GM21619 (cell line): ENCODE measurements at regions not wholly inside any gene's neighbourhood (a gene's known extent, or its start where the extent isn't known, plus 50 kb on each side); places are given as distances from the start of the nearest gene placed in this dataset.
"Not testable (repeated sequence)": the region's sequence is repeated elsewhere in the genome, so short reads cannot be mapped to it uniquely, and the experiment has no call there.

Source experiments
- ATAC-seq: cut with Tn5 transposase; IDR thresholded peaks from one replicate; pipeline ENCODE4 v1.9.1; 2021; ENCODE audit not compliant: unreplicated experiment

DNA sequence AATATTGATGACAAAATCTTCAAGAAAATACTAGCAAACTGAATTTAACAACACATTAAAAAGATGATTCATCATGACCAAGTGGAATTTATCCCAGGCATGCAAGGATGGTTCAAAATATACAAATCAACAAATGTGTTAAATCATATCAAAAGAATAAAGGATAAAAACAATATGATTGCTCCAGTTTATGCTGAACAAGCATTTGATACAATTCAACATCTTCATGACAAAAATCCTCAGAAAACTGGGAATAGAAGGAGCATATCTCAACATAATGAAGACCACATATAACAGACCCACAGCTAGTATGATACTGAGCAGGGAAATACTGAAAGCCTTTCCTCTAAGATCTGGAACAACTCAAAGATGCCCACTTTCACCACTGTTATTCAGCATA, 352.3 kb downstream of the PYDC2 start:
- no peak for ATAC-seq

DNA sequence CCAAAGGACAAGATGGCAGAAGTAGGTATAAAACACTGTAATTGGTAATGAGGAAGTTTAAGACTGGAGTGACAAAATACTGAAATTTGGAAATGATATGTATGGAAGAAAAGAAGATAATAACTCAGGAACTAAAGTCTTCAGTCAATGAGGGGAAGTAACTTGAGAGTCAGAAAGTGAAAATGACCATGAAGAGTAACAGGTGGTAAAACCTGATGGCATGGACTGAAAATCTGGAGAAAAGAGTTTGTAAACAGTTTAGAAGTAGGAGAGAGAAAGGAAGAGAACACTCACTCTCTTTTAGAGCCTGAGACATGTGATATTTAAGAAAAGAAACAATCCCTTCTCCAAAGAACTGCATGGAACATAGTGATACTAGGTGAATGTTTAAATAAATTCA, 387.9 kb downstream of the PYDC2 start:
- no peak for ATAC-seq

GRCh38 chr3:191859531-191859930, 398.6 kb downstream of the PYDC2 start:
- no peak for ATAC-seq

DNA sequence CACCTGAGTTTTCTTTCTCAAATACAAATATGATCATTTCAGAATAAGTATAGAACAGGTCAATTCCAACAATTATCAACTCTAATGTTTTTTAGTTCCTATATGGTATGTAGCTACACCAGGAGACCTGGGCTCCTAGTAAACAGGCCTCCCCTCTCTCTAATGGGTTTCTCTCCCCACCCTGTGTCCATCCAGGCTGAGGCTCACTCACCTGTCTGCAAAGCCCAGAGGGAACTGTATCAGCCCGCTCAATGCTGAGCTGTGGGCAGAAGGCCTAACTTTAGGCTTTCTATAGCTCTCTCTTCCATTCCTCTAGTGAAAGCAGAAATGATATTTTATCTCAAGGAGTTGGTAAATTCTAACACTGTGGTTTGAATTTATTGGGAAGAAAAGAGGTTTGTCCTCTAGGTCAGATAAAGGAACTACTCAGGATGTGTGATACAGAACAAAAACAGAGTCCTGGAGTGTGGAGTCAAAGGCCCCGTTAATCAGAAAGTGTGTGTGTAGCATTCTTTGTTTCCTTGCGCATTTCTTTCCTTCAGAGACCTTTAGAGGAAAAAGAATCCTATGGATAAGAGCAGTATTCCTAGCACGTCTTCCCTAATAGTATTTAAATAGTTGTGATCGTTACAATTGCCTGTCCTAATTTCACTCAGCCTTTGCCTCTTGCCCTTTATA, 408.9 kb downstream of the PYDC2 start:
- ATAC-seq = no peak

GRCh38 chr3:191873736-191874135, 412.8 kb downstream of the PYDC2 start:
- ATAC-seq = no peak

GRCh38 chr3:191882289-191882688, 421.3 kb downstream of the PYDC2 start:
- no peak for ATAC-seq

GRCh38 chr3:191884132-191884531, 423.2 kb downstream of the PYDC2 start:
- no peak for ATAC-seq

GRCh38 chr3:191889106-191889505, 428.1 kb downstream of the PYDC2 start:
- ATAC-seq = no peak

- ATAC-seq = no peak
These were observed 428.8 kb downstream of the PYDC2 start for GRCh38 chr3:191889756-191890155.

DNA sequence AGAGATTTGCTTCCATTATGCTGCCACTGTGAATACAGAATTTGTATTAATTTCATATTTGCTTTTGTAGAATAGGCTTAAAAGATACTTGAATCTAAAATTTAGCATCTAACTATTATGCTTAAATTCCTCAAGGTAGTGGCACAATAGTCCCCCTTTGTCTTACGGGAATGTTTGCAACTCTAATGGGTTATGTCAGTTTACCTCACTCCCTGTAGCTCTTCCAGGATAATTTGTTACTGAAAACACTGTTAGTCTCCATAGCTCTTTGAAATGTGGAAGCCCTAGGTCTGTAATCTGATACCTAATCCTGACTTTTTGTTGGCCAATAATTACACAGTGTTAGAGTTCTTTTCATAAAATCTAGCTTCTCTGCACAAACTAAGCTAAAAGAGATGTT, 433.4 kb downstream of the PYDC2 start:
- ATAC-seq = no peak

DNA sequence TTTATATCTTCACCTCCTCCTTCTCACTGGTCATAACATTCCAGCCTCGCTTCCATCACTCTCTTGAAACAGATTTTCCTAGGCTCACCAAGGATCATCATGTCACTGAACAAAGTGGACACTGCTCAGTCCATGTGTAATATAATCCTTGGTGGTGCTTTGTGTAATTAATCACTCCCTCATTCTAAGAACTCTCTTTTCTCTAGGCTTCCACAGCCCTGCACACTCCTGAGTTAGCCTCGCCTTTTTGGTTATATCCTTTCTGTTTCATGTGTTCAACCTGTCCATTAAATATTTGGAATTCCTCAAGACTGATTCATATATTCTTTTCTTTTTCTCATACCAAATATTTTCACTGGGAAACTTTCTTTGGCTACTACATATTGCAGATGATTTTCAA, 440.8 kb downstream of the PYDC2 start:
- no peak for ATAC-seq

GRCh38 chr3:191912616-191913204, 451.7 kb downstream of the PYDC2 start:
- ATAC-seq = no peak

GRCh38 chr3:191915712-191916111, 454.7 kb downstream of the PYDC2 start:
- no peak for ATAC-seq

DNA sequence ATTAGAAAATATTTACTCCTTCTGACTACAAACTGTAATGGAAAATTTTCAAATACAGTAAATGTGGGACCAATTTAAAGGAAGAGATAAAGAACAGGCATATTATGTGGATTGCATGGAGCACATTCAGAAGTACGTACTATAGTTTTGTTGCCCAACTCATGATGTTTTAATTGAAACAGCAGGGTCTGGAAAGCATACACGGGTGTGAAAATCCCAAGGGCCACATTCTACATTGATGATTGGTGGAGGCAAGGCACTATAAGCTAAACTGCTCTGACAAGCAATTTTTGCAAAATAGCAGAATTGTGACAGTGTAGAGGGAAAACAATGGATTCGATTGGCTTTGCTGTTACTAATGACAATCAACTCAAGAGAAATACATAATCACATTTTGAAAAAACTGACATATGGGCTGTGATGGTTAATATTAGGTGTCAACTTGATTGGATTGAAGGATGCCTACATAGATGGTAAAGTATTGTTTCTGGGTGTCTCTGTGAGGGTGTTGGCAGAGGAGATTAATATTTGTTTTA, 458.6 kb downstream of the PYDC2 start:
- ATAC-seq = no peak

DNA sequence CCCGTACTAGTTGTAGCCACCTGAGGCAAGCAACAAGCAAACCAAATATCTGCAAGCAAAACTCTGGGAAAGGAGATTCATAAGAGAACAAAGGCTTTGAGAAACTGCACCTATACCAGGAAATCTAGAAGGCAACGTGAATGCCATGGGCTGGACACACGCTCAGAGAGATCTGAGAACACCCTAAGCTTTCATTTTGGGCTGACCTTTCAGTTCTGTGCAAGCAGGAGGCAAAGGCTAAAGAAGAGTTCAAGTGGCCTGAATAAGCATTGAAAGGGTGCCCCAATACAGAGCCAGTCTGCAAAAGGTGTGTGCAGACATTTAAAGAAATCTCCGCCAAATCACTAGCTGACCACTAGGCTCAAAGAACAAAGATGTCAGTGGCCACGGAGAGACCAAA, 461.6 kb downstream of the PYDC2 start:
- ATAC-seq = no peak

GRCh38 chr3:191927183-191927817, 466.3 kb downstream of the PYDC2 start:
- not testable (repeated sequence) for ATAC-seq

GRCh38 chr3:191927998-191928397, 467.0 kb downstream of the PYDC2 start:
- ATAC-seq = not testable (repeated sequence)

GRCh38 chr3:191944835-191945234, 483.9 kb downstream of the PYDC2 start:
- no peak for ATAC-seq

DNA sequence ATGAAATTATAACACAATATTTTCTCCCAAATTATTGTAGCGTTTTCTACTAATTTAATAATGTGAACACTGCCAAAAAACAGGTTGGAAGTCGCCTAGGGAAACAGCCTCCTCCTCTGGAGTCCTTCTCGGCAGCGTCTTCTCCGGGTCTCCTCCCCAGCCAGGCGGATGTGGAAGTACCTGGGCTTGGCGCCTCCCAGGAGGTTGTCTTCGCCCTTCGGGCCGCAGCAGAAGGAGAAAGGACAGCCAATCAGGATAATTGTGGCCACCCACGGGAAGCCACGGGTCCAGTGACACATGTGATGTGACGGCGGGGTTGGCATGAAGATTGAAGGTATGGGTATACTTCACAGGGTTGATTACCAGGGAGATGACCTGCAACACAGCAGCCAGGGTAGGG, 491.2 kb downstream of the PYDC2 start:
- no peak for ATAC-seq

GRCh38 chr3:191952609-191953008, 491.6 kb downstream of the PYDC2 start:
- no peak for ATAC-seq

- ATAC-seq = peak; percentile 71
These were observed 498.2 kb downstream of the PYDC2 start for GRCh38 chr3:191958980-191959671.
